ENCODE measurements at regions not wholly inside any gene's neighbourhood (a gene's known extent, or its start where the extent isn't known, plus 50 kb on each side); places are given as distances from the start of the nearest gene placed in this dataset.
"Not testable (repeated sequence)": the region's sequence is repeated elsewhere in the genome, so short reads cannot be mapped to it uniquely, and the experiment has no call there.

GRCh38 chr3:18987862-18988447 is 160.4 kb upstream of the KCNH8 start:
- no peak for DNase-seq (ENCODE audit: low read depth)

GRCh38 chr3:18987070-18987469 is 161.2 kb upstream of the KCNH8 start:
- no peak for DNase-seq (ENCODE audit: low read depth)

DNA sequence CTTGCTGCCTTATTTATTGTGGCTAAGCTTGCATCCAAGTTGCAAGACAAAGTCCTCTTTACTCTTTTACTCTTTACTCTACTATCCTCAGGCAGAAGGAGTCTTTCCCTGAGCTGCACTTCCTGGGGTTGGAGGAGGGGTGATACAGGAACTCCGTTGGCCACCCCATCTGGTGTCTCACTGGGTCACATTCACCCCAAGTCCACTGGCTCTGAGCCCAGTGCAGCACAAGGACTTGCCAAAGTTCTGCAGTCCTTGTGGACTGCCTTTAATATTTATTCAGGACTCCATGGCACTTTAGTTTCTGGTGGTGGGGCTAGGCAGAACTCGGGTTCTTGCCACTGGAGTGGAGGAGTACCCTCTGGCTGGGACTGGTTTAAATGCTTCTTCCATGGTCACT is 165.4 kb upstream of the KCNH8 start:
- DNase-seq (ENCODE audit: low read depth), result no peak

- DNase-seq (ENCODE audit: low read depth), result not testable (repeated sequence)
These were observed 172.2 kb upstream of the KCNH8 start for GRCh38 chr3:18976102-18976501.

DNA sequence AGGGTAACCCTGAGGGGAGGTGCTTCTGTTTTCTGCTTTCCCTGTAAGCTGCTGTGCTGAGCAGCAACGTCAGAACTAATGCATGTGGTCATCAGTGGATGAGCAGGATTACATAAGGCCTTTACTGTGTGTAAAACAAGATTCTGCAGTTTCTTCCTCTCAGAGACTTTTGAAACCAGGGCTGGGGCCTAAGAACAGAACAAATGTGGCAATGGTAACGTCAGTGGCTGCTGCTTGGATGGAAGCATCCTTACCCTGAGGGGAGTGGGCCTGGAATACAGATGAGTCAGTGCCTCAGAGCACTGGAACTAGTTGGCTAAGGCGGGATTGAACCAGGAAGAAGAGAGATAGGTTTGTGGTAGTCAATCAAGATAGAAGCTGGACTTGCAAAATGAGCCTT is 180.2 kb upstream of the KCNH8 start:
- DNase-seq (ENCODE audit: low read depth), result no peak

- DNase-seq (ENCODE audit: low read depth), result no peak
These were observed 182.5 kb upstream of the KCNH8 start for GRCh38 chr3:18965781-18966180.

- no peak for DNase-seq (ENCODE audit: low read depth)
These were observed 183.7 kb upstream of the KCNH8 start for GRCh38 chr3:18964640-18965039.

DNA sequence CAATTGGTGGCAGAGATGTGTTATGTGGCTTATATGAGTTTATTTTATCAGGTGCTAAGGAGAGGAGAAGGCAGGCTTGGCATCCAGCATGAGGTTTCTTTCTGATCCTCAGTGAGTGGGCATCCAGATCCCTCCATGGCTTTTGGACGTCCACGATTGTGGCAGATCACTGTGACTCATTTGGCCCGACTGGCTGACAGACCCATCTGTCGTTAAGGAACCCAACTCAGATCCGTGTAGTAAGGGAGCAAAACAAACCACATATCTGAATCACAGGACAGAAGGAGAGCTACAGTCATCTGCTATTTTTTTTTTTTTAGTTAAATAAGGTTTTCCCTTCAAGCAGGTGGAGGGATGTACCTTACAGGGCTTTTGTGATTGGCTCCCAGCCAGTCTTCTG is 197.0 kb upstream of the KCNH8 start:
- DNase-seq (ENCODE audit: low read depth), result no peak

DNA sequence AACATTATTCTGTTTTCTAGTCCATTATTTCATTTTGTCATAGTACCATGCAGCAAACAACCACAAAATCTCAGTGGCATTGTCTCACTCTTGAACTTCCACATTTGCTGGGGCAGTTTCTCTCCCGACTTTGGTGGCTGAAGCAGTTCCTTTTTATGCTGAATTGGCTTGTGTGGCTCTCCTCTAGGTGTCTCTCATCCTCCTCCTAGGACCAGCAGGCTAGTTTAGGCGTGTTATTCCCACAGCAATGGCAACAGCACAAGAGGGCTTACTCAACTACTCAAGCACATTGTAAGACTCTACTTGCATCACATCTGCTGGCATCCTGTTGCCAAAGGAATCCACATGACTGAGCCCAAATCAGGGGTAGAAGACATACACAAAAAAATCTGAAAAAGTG is 201.8 kb upstream of the KCNH8 start:
- DNase-seq (ENCODE audit: low read depth), result no peak

DNA sequence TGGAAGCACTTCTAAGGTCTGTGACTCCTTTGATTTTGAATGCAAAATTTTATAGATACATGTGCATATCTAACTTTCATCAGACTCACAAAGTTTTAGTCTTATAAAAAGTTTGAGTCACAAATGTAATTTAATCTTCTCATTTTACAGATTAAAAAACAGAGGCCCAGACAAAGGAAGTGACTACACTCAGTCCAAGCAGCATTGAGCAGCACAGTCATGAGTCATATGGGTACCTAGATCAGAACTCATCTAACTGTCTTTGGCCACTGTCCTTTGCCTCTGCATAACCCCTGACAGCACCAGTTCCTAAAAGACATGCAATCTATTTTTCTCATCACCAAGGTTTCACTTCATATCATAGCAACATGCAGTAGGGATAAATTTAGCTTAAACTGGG is 210.7 kb upstream of the KCNH8 start:
- no peak for DNase-seq (ENCODE audit: low read depth)

GRCh38 chr3:18919158-18919557 is 229.2 kb upstream of the KCNH8 start:
- no peak for DNase-seq (ENCODE audit: low read depth)

DNA sequence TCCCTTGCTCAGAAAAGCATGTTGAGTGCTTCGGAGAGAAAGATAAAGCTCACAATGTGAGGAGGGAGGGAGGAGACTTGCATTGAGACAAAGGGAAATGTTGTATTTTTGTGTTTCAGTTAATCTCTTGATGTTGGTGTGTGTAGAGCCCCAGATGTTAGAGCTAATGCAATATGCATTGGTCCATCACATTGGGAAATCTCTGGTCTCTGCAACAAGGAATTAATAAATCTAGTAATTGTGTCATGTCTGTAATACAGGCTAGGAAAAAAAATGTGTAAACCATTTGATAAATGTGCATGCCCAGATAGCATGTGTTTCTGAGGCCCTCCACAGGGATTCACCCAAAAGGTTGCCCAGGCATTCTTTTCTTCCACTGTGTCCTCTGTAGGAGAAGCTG is 230.4 kb upstream of the KCNH8 start:
- DNase-seq (ENCODE audit: low read depth), result no peak

DNA sequence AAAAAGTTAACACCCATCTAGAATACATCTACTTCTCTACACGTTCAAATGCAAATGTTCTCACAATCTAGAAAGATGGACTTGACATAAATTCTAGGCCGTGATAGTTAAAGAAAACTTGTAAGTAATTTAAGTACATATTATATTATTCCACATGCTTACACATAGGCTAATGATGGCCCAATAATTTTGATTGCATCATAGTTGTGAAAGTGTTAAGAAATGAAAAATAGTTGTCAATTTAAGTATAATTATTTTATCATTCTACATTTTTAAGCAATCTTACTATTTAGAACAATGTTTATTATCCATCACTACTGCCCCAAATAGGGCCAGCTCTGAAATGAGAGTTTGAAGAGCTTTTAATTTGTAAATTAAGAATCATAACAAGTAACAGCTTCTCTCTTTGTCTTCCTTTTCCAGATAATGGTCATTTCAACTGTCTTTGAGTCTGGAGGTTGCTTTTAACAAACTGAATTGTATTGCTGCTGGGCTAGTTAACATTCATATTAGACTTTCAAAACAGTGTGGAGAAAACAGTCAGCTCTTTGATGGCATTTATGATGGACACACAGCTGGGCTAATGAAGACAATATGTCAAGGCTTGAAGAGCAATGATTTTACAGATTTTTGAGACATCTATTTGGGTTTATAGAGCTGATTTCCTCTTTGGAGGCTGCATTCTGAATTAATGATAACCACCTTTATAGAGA is 246.1 kb upstream of the KCNH8 start:
- no peak for DNase-seq (ENCODE audit: low read depth)

DNA sequence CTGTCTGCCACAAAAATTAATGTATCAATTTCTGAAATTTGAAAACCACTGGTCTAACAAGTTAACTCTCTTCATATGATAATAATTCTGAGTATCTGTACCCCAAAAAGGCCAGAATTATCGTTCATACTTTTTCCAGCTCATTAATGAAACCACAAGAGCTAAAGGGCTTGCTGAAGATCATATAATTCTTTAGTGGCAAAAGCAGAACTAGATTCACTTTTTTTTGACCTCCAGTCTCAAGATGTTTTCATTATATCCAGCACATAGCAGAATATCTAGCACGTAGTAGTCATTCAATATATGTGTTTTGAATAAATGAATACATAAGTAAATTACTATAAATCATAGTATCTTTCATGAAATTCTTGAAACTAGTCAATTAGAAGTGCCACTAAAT is 246.7 kb upstream of the KCNH8 start:
- DNase-seq (ENCODE audit: low read depth), result no peak

DNA sequence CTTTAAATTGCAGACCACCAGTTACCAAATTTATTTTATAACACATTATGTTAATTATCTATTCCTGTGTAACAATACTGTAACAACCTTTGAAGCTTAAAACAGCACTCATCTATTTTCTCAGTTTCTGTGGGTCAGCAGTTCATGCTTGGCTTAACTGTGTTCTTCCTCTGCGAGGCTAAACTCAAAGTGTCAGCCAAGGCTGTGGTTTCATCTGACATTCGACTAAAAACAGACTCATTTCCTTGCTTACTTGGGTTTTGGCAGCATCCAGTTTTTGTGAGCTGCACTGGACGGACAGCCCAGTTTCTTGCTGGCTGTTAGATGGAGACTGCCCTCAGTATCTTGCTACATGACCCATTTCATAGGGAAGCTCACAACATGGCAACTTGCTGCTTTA is 247.3 kb upstream of the KCNH8 start:
- no peak for DNase-seq (ENCODE audit: low read depth)

DNA sequence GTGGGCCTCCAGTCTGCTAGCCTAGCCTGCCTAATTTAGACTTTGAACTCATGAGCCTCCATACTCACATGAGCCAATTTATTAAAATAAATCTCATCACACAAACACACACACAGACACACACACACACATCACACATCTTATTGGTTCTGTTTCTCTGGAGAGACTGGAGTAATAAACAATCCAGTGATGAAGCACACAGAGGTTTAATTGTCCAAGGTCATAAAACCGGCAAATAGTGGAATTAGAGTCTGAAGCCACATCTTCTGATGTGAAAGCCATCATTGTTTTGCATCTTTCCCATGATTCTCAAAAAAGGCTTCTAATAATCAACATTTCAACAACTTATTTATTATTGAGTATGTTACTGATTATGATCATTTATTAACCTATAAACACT is 249.4 kb upstream of the KCNH8 start:
- no peak for DNase-seq (ENCODE audit: low read depth)

DNA sequence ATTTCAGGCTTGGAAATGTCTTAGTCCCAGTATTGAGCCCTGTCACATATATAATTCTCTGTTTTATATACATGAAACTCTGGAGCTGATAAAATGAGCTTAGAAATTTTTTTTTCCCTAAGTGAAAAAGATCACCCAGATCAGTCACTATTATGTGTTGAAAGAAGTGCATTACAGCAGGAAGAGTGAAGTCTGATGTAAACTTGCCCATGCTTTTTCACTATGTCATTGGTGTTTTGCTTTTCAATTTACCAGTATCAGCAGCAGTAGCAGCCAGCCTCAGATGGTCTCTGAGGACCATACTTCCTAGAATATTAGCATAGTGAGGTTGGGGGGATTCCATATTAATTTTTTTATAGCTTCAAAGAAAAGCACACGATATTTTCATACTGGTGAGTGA is 255.6 kb upstream of the KCNH8 start:
- DNase-seq (ENCODE audit: low read depth), result no peak

- no peak for DNase-seq (ENCODE audit: low read depth)
These were observed 256.3 kb upstream of the KCNH8 start for GRCh38 chr3:18892047-18892446.

GRCh38 chr3:18891641-18892040 is 256.7 kb upstream of the KCNH8 start:
- DNase-seq (ENCODE audit: low read depth), result no peak

DNA sequence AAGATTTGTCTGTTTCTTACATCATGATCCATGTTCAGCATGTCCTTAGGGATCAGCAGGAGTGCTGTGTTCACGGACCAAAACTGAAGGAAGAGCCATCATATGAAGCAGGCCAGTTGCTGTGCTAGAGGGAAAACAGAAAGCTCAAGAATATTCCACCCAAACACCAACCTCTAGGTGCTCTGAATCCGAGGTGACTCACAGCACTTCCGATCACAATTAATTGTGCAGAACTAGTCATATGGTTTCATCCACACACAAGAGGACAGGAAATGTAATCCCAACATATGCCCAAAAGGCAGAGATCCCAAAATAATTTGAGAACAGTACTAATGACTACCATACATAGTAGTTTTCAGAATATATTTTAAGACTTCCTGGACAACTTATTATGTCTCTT is 257.9 kb upstream of the KCNH8 start:
- DNase-seq (ENCODE audit: low read depth), result no peak

GRCh38 chr3:18888819-18889218 is 259.5 kb upstream of the KCNH8 start:
- DNase-seq (ENCODE audit: low read depth), result no peak

- no peak for DNase-seq (ENCODE audit: low read depth)
These were observed 259.9 kb upstream of the KCNH8 start for GRCh38 chr3:18888370-18888769.

GRCh38 chr3:18886331-18886730 is 262.0 kb upstream of the KCNH8 start:
- DNase-seq (ENCODE audit: low read depth), result no peak

DNA sequence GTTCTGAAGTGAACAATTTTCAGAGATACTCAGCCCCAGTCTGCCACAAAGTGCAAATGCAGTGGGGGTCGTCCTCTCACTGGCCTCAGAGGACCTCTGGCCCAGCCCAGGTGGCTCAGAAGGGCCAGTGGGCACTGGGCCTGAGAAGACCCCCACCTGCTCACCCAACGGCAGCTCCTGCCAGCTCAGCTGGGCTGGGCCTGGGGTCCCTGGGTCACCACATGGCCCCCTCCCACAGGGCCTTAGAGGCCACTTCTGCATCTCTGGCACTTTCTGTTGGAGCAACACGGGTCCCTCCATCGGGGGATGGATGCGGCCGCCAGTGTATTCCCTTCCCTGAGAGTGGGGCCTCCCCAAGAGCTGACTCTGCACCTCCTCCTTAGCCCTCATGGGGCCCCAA is 262.7 kb upstream of the KCNH8 start:
- no peak for DNase-seq (ENCODE audit: low read depth)
